Pancreas (tissue), 10 donors: ENCODE measurements at regions not wholly inside any gene's neighbourhood (a gene's known extent, or its start where the extent isn't known, plus 50 kb on each side); places are given as distances from the start of the nearest gene placed in this dataset.

Experiments
- ATAC-seq, 4 donors: fragments of 200-7000 bp; cut with Tn5 transposase; one replicate each; pipeline versions ENCODE4 v1.8.0 to v1.9.1; 2020; ENCODE audit warnings: mild to moderate bottlenecking in 4 of 4, moderate library complexity in 4 of 4
- DNase-seq, 6 donors: peaks; one replicate each; pipeline ENCODE4 v3.0.0-alpha.2; 2020
- FAIRE-seq: peaks from 2 replicates; lab custom pipeline; 2012; peaks lifted over from hg19 to GRCh38; lab: Jason Lieb, UNC
- H3K27ac ChIP-seq, 4 donors: fragments of 200-600 bp; sonication (generic); 1 replicate in 3 of 4; 2 replicates in 1 of 4; pipeline versions ENCODE4 v1.5.0 to v1.8.0; 2020
- H3K27me3 ChIP-seq, 4 donors: fragments of 200-600 bp; one replicate each; pipeline ENCODE4 v1.8.0; 2021
- H3K36me3 ChIP-seq, 3 donors: fragments of 200-600 bp; sonication (generic) in 1 of 3; one replicate each; pipeline versions ENCODE4 v1.5.0 to v1.8.0; 2020 to 2021
- H3K4me1 ChIP-seq, 3 donors: fragments of 200-600 bp; one replicate each; pipeline ENCODE4 v1.8.0; 2021
- H3K4me3 ChIP-seq, 4 donors: fragments of 200-600 bp; sonication (generic) in 2 of 4; one replicate each; pipeline versions ENCODE4 v1.5.0 to v1.8.0; 2020 to 2021
- H3K9me3 ChIP-seq, 4 donors: fragments of 200-600 bp; one replicate each; pipeline ENCODE4 v1.8.0; 2021
- WGBS, 2 donors: extraction: QIAGEN DNeasy Blood & Tissue Kit; methylation state at CpG; one replicate each; pipeline ENCODE4 v1.1.7; 2013; 5-methylcytosine and 5-hydroxymethylcytosine counted together
- intact Hi-C, 3 donors: fragments of 100-400 bp; cut with DNase I; formaldehyde crosslinking; loops; one replicate each; pipeline versions ENCODE4 v1.11.1 to v1.14.2; 2022
- TF ChIP-seq, protein P1 (sequence below), 4 donors: fragments of 200-600 bp; sonication (generic) in 3 of 4; IDR thresholded peaks; one replicate each; pipeline versions ENCODE4 v1.5.0 to v1.8.0; 2021; ENCODE audit warnings: antibody characterized with exemption in 4 of 4
- donor health status: healthy with polysubstance abuse.
- donor health status: DM: no; HTN: no; CAD: no; lungs with moderate emphysema.
- donor health status: DM: no; HTN: no; CAD: no.
- donor health status: control.
- donor health status: control.
- donor health status: Bipolar disorder and iron deficiency.
- donor health status: DM: yes; HTN: yes; CAD: no.
- donor health status: DM: no; HTN: no; CAD: no.
- donor health status: DM: no; HTN: no; CAD: no.
- donor health status: DM: yes; HTN: yes; CAD: no.

DNA sequence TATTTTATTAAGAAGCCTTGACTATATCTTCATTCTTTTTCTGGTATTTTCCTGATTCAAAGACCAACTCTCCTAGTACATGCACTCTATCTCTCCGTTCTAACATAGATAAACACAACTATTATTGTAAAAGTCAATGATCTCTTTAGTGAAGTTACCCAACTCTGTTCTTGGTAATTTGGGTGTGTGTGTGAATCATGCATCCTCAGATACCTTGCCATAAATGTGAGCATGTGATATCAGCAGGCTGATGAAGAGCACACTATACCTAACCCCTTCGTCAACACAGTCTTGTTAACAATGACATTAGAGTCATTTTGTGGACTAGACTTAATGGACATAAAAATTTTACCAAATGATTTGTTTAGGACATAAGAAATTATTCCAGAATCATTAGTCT is 1122.1 kb downstream of the XPNPEP1 start:
- H3K9me3 ChIP-seq: no peaks in the 10 kb centered on the region
- H3K36me3 ChIP-seq: no peaks in the 10 kb centered on the region
- H3K27ac ChIP-seq: no peak overlapping the region
- ATAC-seq (no peak), FAIRE-seq (no peak), DNase-seq (no peak)
- TF ChIP-seq, protein P1, sequence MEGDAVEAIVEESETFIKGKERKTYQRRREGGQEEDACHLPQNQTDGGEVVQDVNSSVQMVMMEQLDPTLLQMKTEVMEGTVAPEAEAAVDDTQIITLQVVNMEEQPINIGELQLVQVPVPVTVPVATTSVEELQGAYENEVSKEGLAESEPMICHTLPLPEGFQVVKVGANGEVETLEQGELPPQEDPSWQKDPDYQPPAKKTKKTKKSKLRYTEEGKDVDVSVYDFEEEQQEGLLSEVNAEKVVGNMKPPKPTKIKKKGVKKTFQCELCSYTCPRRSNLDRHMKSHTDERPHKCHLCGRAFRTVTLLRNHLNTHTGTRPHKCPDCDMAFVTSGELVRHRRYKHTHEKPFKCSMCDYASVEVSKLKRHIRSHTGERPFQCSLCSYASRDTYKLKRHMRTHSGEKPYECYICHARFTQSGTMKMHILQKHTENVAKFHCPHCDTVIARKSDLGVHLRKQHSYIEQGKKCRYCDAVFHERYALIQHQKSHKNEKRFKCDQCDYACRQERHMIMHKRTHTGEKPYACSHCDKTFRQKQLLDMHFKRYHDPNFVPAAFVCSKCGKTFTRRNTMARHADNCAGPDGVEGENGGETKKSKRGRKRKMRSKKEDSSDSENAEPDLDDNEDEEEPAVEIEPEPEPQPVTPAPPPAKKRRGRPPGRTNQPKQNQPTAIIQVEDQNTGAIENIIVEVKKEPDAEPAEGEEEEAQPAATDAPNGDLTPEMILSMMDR (IDR thresholded peaks at IDR 0.05): no peak
- H3K4me3 ChIP-seq: no peak overlapping the region
- H3K4me1 ChIP-seq: no peaks in the 10 kb centered on the region
- intact Hi-C loops: no loop called here
- WGBS, 2 donors: 83 to 86% methylated on average over 2 of the region's 2 CpGs
- no peaks in the 10 kb centered on the region for H3K27me3 ChIP-seq

DNA sequence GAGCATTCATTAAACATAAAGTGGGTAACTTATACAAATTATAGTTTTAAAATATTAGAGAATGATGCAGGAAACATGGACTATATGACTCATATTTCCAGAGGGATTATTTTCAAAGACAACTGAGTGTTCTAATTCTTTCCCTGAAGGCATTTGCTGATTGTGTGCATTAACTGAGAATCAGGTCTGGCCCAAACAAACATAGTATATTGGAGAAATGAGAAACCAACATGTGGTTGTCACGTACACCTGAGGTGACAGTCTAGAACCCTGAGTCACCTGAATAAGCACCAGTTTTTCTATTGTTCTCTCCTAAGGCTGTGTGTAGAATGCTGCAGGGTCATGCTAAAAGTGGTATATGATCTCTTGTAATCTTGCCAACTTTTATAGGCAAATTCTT is 1125.7 kb downstream of the XPNPEP1 start:
- ATAC-seq (no peak), FAIRE-seq (no peak), DNase-seq (no peak)
- intact Hi-C loops: no loop called here
- no peak overlapping the region for H3K27ac ChIP-seq
- WGBS, 2 donors: 73 to 82% methylated on average over 1 of the region's 1 CpG
- H3K27me3 ChIP-seq: no peaks in the 10 kb centered on the region
- H3K9me3 ChIP-seq: no peaks in the 10 kb centered on the region
- H3K36me3 ChIP-seq: no peaks in the 10 kb centered on the region
- TF ChIP-seq, protein P1 (IDR thresholded peaks at IDR 0.05): no peak
- H3K4me3 ChIP-seq: no peak overlapping the region
- H3K4me1 ChIP-seq: no peaks in the 10 kb centered on the region

DNA sequence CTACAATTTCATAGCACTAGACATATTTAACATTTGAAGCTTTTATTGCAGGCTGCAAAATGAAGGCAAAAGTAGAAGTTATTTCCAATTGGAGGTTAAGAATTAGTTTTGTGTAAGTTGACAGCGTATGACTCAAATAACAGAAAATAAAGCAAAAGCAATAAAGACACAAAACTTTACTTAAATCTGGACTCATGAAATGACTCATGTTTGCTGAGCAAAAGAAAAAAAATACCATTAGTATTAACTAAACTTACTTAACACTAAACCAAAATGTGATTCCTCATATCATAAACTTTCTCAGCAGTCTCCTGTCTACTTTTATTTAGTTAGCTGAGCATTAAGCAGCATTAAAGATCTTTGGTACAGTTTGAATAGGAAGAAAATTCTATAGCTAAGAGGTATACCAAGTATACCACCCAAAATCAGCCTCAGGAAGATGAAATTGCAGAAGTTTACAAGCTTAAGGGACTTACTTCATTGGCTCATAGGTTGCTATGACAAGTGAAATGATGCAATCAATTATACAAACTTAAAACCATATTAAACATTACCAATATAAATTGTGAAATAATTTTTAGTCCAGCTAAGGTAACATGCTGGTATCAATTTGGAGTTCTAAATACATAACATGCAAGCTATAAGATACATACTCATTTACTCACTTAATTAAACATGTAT is 1131.4 kb downstream of the XPNPEP1 start:
- Histone ChIP-seq H3K27me3 (no peaks in the 10 kb centered on the region), H3K9me3 (no peaks in the 10 kb centered on the region), H3K4me1 (no peaks in the 10 kb centered on the region), H3K4me3 (no peak overlapping the region), H3K27ac (no peak overlapping the region), H3K36me3 (no peaks in the 10 kb centered on the region)
- intact Hi-C loops: no loop called here
- FAIRE-seq (no peak), DNase-seq (no peak), ATAC-seq (no peak)
- 59 to 69% methylated on average over 1 of the region's 1 CpG for WGBS, 2 donors
- TF ChIP-seq, protein P1 (IDR thresholded peaks at IDR 0.05): no peak

DNA sequence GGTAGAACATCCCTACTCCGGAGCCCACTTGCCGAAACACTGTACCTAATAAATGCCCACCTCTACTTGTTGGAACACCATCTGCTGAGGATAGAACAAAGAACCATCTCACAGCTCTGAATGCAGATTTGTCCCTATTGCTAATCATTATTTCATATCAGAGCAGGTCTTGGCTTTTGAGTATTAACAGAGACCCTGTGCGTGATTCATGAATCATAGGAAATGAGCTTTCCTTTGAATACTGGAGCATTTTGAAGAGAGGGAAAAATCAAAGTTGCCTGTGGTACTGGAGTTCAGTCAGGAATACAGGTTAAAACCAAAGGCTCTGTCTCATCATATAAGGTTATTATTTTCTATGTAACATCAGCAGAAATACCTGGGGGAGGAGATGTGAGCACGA is 1132.3 kb downstream of the XPNPEP1 start:
- TF ChIP-seq, protein P1 (IDR thresholded peaks at IDR 0.05): no peak
- WGBS, 2 donors: 76 to 79% methylated on average over 4 of the region's 4 CpGs
- H3K9me3 ChIP-seq: no peaks in the 10 kb centered on the region
- H3K27me3 ChIP-seq: no peaks in the 10 kb centered on the region
- no peaks in the 10 kb centered on the region for H3K4me1 ChIP-seq
- H3K27ac ChIP-seq: no peak overlapping the region
- ATAC-seq: no peak
- no peaks in the 10 kb centered on the region for H3K36me3 ChIP-seq
- FAIRE-seq: no peak
- no peak for DNase-seq
- H3K4me3 ChIP-seq: no peak overlapping the region
- intact Hi-C loops: no loop called here

DNA sequence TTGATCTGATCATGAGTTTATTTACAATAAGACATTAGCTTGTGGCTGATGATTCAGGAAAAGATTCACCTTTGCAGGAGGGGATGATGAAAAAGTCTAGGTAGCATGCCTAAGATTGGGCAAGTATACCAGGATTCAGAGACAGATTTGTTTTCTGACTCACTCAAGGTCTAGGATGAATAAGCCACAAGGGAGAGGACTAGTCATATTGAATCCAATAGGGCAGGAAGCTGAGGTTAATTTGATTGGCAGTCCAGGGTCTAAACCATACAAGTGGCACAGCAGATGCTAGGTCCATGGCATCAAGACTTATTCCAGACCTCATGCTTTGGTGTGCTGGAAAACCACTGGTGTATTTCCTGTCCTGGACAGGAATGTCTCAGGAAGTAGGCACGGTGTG is 1133.4 kb downstream of the XPNPEP1 start:
- FAIRE-seq (no peak), DNase-seq (no peak), ATAC-seq (no peak)
- TF ChIP-seq, protein P1 (IDR thresholded peaks at IDR 0.05): no peak
- H3K36me3 ChIP-seq: no peaks in the 10 kb centered on the region
- H3K27me3 ChIP-seq: no peaks in the 10 kb centered on the region
- intact Hi-C loops: no loop called here
- no peaks in the 10 kb centered on the region for H3K9me3 ChIP-seq
- WGBS, 2 donors: 72 to 75% methylated on average over 1 of the region's 1 CpG
- no peak overlapping the region for H3K27ac ChIP-seq
- no peaks in the 10 kb centered on the region for H3K4me1 ChIP-seq
- no peak overlapping the region for H3K4me3 ChIP-seq
